ENCODE measurements at regions not wholly inside any gene's neighbourhood (a gene's known extent, or its start where the extent isn't known, plus 50 kb on each side); places are given as distances from the start of the nearest gene placed in this dataset.
"Not testable (repeated sequence)": the region's sequence is repeated elsewhere in the genome, so short reads cannot be mapped to it uniquely, and the experiment has no call there.

DNA sequence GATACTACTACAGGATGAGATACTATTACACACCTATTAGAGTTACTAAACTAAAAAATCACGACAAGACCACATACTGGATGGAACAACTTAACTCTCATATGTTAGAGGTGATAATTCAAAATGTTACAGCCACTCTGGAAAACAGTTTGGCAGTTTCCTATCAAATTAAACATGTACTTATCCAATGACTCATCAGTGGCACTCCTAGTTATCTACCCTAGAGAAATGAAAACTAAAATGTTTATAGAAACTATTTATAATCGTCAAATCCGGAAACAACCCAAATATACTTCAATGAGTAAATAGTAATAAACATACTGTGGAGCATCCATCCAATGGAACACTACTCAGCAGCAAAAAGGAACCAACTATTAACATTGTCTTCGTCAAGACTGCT, 137.0 kb upstream of the RBBP8 start:
- no peak for ATAC-seq
- Mint-ChIP-seq H3K36me3 (no peaks in the 10 kb centered on the region), H3K4me1 (peaks cover 9% of the 10 kb centered on the region), H3K27me3 (no peaks in the 10 kb centered on the region), H3K27ac (no peak overlapping the region), H3K9me3 (no peaks in the 10 kb centered on the region), H3K4me3 (no peak overlapping the region)

DNA sequence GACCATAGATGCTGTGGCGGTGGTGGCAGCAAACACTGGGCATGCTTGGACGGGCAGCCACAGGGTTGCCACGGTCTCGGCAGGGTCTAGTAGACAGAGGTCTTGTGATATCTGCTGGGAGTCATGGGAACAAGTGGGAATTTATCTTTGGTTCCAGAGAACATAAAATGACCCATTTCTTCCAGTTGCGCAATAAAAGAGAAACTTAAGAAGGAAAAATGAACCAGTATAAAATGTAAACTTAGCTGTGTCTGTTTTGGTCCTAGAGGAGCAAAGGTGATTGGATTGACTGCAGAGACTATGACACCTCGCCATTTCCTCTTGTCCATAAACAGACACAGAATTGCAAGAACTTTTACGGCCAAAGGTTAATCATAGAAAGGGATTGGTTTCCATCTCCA, 132.6 kb upstream of the RBBP8 start:
- no peak overlapping the region for H3K4me3 Mint-ChIP-seq
- H3K36me3 Mint-ChIP-seq = no peaks in the 10 kb centered on the region
- no peaks in the 10 kb centered on the region for H3K27me3 Mint-ChIP-seq
- no peaks in the 10 kb centered on the region for H3K4me1 Mint-ChIP-seq
- ATAC-seq = no peak
- no peaks in the 10 kb centered on the region for H3K9me3 Mint-ChIP-seq
- H3K27ac Mint-ChIP-seq = no peak overlapping the region

GRCh38 chr18:22813648-22814328, 119.3 kb upstream of the RBBP8 start:
- no peak for ATAC-seq
- no peaks in the 10 kb centered on the region for H3K4me1 Mint-ChIP-seq
- H3K27ac Mint-ChIP-seq = no peak overlapping the region
- no peak overlapping the region for H3K4me3 Mint-ChIP-seq
- peaks cover 51% of the 10 kb centered on the region for H3K27me3 Mint-ChIP-seq
- no peaks in the 10 kb centered on the region for H3K36me3 Mint-ChIP-seq
- H3K9me3 Mint-ChIP-seq = no peaks in the 10 kb centered on the region

DNA sequence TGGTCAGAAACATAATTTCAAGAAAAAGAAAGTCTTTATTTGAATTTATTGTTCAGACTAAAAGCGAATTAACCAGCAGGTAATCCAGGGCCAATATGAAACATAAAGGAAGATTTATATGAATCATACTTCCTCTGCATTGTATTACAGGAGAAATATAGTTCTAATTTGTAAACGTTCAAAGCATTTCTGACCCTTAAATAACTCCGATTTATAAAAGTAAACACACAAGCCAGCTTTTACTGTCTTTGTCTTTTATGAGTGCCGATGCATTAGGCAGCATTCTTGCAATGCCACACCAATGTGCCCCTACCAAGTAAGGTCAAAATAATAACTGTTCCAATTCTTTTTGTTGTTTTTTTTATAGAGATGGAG, 118.8 kb upstream of the RBBP8 start:
- no peak for ATAC-seq
- no peaks in the 10 kb centered on the region for H3K36me3 Mint-ChIP-seq
- no peaks in the 10 kb centered on the region for H3K9me3 Mint-ChIP-seq
- H3K27ac Mint-ChIP-seq = no peak overlapping the region
- no peak overlapping the region for H3K4me3 Mint-ChIP-seq
- no peaks in the 10 kb centered on the region for H3K4me1 Mint-ChIP-seq
- peaks cover 51% of the 10 kb centered on the region for H3K27me3 Mint-ChIP-seq

GRCh38 chr18:22816266-22817176, 116.6 kb upstream of the RBBP8 start:
- Mint-ChIP-seq H3K27me3 (peaks cover 50% of the 10 kb centered on the region), H3K36me3 (no peaks in the 10 kb centered on the region), H3K27ac (no peak overlapping the region), H3K9me3 (no peaks in the 10 kb centered on the region), H3K4me1 (no peaks in the 10 kb centered on the region), H3K4me3 (no peak overlapping the region)
- ATAC-seq = no peak

DNA sequence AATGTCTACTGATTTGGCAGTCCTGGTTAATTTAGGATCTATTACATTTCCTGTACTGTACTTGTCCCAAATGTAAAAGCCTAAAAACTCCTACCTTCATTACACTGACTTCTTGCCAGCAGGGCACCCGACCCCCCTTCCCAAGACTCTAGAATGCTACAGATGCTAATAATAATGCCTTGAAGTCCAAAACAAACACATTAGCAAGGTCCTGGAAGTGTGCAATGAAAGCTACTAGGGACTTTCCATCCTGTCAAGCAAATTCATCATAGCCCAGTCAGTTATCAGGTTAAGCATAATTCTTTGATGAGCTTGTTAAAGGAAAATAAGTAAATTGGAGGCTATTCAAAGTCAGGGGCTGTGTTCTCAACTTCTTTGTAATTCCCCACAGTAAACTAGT, 115.3 kb upstream of the RBBP8 start:
- ATAC-seq = no peak
- Mint-ChIP-seq H3K4me1 (no peaks in the 10 kb centered on the region), H3K9me3 (no peaks in the 10 kb centered on the region), H3K27ac (no peak overlapping the region), H3K4me3 (no peak overlapping the region), H3K27me3 (peaks cover 37% of the 10 kb centered on the region), H3K36me3 (no peaks in the 10 kb centered on the region)

DNA sequence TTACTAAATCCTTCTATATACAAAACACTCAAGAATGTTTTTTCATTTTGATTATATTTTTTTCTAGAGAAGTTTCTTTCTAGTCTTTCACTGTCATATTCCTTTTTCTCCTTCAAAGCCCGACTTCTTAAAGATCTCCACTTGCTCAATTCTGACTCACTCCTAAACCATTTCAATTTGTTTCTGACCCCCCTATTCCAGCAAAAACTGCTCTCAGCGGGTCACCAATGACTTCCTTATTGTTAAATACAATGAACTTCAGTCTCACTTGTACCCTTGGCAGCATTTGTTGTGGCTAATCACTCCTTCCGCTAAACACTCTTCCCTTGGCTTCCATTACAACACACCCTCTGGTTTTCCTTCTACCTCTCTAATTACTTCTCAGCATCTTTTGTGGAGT, 111.1 kb upstream of the RBBP8 start:
- Mint-ChIP-seq H3K9me3 (no peaks in the 10 kb centered on the region), H3K36me3 (no peaks in the 10 kb centered on the region), H3K4me3 (no peak overlapping the region), H3K27ac (no peak overlapping the region), H3K4me1 (no peaks in the 10 kb centered on the region), H3K27me3 (peaks cover 2% of the 10 kb centered on the region)
- ATAC-seq = no peak

DNA sequence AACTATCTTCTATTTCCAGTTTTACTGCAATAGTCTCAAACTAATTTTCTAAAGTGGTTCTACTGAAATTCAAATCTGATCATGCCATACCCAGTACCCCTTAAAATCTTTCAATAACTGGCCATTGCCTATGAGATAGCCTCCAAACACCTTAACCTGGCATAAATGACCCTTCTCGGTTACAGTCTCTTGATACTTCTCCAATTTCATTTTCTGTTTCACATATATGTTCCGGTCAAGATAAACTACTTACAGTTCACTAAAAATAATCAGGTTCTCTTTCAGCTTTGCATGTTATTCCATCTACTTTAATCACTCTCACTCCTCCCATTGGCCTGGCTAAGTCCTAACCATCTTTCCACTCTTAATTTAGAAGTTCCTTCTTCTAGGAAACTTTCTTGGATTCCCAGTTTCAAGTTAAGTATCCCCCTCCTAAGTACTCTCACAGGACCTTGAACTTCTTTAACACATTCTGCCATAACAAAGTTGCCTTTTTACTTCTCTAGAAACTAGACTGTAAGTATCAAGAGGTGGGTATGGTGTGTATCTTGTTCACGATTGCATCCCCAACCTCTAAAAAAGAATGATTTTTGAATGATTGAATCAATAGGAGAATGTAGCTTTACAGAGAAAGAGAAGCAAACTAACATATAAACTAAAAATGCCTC, 110.2 kb upstream of the RBBP8 start:
- no peak overlapping the region for H3K27ac Mint-ChIP-seq
- no peaks in the 10 kb centered on the region for H3K4me1 Mint-ChIP-seq
- H3K9me3 Mint-ChIP-seq = peaks cover 2% of the 10 kb centered on the region
- no peak overlapping the region for H3K4me3 Mint-ChIP-seq
- no peaks in the 10 kb centered on the region for H3K36me3 Mint-ChIP-seq
- no peak for ATAC-seq
- peaks cover 10% of the 10 kb centered on the region for H3K27me3 Mint-ChIP-seq

DNA sequence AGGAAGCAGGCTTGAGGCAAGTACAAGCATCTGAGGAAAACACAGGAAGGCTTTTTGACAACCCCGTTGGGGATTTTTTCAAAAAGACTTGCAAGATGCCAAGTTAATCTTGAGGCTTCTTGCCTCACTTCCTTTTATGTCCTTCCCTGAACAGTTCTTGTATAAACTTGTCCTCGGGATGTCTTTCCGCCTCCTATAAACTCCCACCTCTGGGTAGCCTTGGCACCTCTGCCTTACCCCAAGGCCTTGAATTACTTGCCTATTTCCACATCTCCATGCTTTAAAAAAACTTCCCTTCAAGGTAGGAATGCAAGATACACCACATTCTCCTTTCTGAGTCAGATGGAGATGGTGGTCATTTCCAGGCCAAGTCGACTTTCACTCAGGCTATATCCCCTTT, 106.4 kb upstream of the RBBP8 start:
- no peak overlapping the region for H3K4me3 Mint-ChIP-seq
- H3K27ac Mint-ChIP-seq = no peak overlapping the region
- ATAC-seq = no peak
- no peaks in the 10 kb centered on the region for H3K36me3 Mint-ChIP-seq
- H3K27me3 Mint-ChIP-seq = peaks cover 16% of the 10 kb centered on the region
- peaks cover 2% of the 10 kb centered on the region for H3K9me3 Mint-ChIP-seq
- H3K4me1 Mint-ChIP-seq = no peaks in the 10 kb centered on the region

DNA sequence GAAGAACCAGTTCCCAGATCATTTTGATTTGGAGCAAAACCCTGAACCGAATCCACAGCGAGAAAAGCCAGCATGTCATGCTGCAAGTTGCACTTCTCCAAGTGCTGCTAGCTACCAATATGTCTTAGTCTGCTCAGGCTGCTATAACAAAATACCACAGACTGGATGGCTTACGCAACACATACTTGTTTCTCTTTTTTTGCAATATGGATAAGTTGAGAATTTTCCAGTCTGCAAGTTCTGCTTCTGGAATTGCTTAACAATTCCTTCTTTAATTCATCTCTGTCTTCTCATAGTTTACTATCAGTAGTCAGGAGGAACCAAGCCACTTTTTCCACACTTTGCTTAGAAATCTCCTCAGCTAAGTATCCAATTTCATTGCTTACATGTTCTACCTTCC, 105.9 kb upstream of the RBBP8 start:
- Mint-ChIP-seq H3K4me3 (no peak overlapping the region), H3K36me3 (no peaks in the 10 kb centered on the region), H3K27me3 (peaks cover 16% of the 10 kb centered on the region), H3K9me3 (peaks cover 2% of the 10 kb centered on the region), H3K27ac (no peak overlapping the region), H3K4me1 (no peaks in the 10 kb centered on the region)
- ATAC-seq = no peak

DNA sequence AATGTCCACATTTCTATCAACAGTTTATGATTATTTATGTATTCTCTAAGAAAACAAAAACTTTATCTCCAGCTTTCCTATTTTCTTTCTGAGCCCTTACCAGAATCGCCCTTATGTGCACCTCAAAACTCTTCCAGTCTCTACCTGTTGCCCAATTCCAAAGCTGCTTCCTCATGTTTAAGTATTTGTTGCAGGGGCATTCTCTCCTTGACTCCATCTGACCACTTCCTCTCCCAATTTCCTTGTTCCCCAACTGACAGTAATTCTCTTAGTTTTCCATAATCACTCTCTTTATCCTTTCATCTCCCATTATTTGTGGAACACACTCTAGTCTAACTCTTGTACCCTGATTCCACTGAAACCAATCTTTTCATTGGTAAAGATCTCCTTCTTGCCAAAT, 105.4 kb upstream of the RBBP8 start:
- Mint-ChIP-seq H3K9me3 (peaks cover 2% of the 10 kb centered on the region), H3K27ac (no peak overlapping the region), H3K36me3 (no peaks in the 10 kb centered on the region), H3K4me3 (no peak overlapping the region), H3K4me1 (no peaks in the 10 kb centered on the region), H3K27me3 (peaks cover 16% of the 10 kb centered on the region)
- ATAC-seq = no peak

GRCh38 chr18:22828171-22828570, 105.0 kb upstream of the RBBP8 start:
- no peak overlapping the region for H3K27ac Mint-ChIP-seq
- no peaks in the 10 kb centered on the region for H3K4me1 Mint-ChIP-seq
- ATAC-seq = no peak
- H3K9me3 Mint-ChIP-seq = peaks cover 2% of the 10 kb centered on the region
- peaks cover 16% of the 10 kb centered on the region for H3K27me3 Mint-ChIP-seq
- H3K36me3 Mint-ChIP-seq = no peaks in the 10 kb centered on the region
- no peak overlapping the region for H3K4me3 Mint-ChIP-seq

- H3K36me3 Mint-ChIP-seq, H3K27ac Mint-ChIP-seq, H3K4me1 Mint-ChIP-seq, H3K9me3 Mint-ChIP-seq, H3K4me3 Mint-ChIP-seq, ATAC-seq: not testable (repeated sequence)
- H3K27me3 Mint-ChIP-seq = peaks cover 16% of the 10 kb centered on the region
Measured at GRCh38 chr18:22828583-22828982, 104.5 kb upstream of the RBBP8 start.

GRCh38 chr18:22829781-22830180, 103.3 kb upstream of the RBBP8 start:
- peaks cover 16% of the 10 kb centered on the region for H3K27me3 Mint-ChIP-seq
- H3K36me3 Mint-ChIP-seq = no peaks in the 10 kb centered on the region
- no peak for ATAC-seq
- no peaks in the 10 kb centered on the region for H3K4me1 Mint-ChIP-seq
- no peak overlapping the region for H3K4me3 Mint-ChIP-seq
- H3K27ac Mint-ChIP-seq = no peak overlapping the region
- peaks cover 2% of the 10 kb centered on the region for H3K9me3 Mint-ChIP-seq

- no peaks in the 10 kb centered on the region for H3K4me1 Mint-ChIP-seq
- H3K36me3 Mint-ChIP-seq = no peaks in the 10 kb centered on the region
- no peak for ATAC-seq
- no peak overlapping the region for H3K4me3 Mint-ChIP-seq
- H3K27me3 Mint-ChIP-seq = peaks cover 16% of the 10 kb centered on the region
- peaks cover 2% of the 10 kb centered on the region for H3K9me3 Mint-ChIP-seq
- no peak overlapping the region for H3K27ac Mint-ChIP-seq
Measured at GRCh38 chr18:22830511-22830910, 102.6 kb upstream of the RBBP8 start.
